HG03135 (cell line): ENCODE measurements at regions not wholly inside any gene's neighbourhood (a gene's known extent, or its start where the extent isn't known, plus 50 kb on each side); places are given as distances from the start of the nearest gene placed in this dataset.

Experiments used
- ATAC-seq: cut with Tn5 transposase; IDR thresholded peaks from one replicate; pipeline ENCODE4 v1.9.1; 2021; ENCODE audit warnings: mild to moderate bottlenecking, moderate library complexity; ENCODE audit not compliant: unreplicated experiment

DNA sequence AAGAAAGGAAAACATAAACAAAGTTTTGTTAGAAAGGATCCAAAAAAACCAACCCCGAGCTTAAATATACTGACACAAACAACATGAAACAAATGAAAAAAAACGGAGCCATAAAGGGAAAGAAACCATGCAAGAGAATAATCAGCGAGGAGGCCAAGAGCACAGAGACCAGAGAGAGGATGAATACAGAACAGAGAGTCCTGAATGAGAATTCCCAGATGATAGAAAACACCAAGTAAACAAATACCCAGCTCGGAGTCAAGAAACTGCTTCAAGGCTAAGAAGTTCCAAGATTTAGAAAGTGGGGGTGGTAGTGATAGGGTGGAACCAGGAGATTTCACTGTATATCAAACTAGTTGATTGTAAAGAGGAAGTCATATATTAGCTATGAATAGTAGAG, 313.3 kb downstream of the OSR1 start:
- no peak for ATAC-seq

- ATAC-seq: no peak
These were observed 314.5 kb downstream of the OSR1 start for GRCh38 chr2:19043893-19044292.

GRCh38 chr2:19041434-19042041, 316.9 kb downstream of the OSR1 start:
- no peak for ATAC-seq

DNA sequence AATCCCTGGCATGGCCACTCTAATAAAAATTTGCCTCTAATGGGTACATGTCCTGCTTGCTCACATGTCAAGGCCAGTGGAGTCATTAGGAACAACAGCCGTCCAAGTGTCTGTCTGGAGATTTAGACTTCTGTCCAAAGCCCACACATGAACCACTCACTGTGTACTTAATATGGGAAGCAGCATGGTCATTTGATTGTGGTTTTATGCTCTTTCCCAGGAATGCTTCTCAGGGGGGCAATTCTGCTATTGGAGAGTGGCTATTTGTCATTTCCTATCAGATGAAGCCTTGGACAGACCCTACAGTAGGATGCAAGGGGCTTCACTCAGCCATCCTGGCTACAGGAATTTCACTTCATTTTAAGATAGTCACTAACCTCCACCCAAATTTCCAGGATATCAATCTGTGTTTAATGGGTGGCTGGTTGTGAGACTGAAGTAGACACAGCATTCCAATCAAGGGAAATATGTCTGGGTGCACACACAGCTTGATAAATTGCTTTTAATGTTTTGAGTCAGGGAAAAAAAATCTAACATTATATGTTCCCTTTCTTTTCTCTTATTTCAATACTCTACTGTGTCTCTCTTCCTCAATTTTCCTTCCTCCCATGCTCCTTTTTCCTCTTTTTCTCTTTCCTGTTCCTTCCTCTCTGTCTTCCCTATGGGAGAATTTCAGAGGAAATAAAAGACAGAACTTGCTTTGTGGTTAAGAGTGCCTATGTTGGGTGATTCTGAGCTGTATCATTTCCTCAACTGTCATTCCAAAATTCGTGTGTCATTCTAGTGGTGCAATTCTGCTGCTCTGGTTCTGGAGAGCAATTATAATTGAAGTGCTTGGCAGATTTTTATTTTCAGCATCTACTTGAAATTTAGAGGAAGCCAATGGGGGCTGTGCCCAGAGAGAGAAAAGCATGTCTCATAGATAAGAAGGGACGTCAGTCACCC, 320.1 kb downstream of the OSR1 start:
- no peak for ATAC-seq

DNA sequence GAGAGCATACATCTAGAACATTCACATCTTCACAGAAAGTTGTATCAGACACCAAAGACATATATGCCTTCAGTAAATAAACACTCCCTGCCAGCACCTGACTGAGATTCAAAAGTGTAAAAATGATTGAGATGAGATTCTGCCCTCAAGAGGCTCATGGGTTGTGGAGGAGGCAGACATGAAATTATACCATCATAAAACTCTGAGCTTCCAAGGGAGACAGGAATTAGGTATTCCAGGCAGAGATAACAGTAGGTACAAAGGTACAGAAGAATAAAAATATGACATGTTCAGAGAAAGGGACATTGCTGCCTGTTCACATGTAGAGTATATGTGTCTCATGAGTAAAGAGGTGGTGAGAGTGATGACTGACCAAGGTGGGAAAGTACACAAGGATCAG, 322.3 kb downstream of the OSR1 start:
- ATAC-seq: no peak

DNA sequence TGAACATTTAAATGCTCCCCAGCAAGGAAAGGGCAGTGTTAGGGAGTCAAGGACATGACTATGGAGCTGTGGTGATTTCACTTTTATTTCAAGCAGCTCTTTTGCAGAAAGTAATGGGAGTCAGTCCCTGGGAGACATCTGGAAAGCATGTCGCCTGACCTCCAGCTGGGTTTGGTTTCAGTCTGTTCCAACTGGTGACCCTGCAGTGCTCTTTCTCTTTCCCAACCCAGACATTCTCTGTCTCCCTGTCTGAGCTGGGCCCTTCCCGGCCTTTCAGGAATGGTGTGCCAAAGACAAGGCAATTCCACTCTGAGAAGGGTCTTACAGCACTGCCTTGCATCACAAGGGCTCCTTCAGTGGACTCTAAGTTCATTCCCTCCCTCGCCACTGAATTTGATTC, 323.2 kb downstream of the OSR1 start:
- ATAC-seq: no peak

DNA sequence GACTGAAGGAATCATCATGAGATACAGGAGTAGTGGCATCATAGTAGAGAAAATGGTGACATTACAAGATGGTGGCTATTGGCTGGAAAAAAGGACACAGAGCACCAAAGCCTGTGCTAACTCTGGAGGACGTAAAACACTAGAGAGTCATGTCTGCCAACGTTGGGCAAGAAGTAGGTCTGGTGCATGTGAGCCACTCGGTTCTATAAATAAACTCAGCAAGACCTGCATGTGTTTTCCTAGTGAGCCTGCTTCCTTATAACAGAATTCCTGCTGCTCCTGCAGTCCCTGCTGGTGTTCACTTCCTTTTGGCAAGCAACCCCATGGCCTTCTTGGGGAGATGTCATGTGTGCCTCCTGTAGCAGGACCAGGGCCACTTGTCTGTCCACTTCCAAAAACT, 325.2 kb downstream of the OSR1 start:
- no peak for ATAC-seq

- ATAC-seq: no peak
These were observed 326.8 kb downstream of the OSR1 start for GRCh38 chr2:19031642-19032041.

DNA sequence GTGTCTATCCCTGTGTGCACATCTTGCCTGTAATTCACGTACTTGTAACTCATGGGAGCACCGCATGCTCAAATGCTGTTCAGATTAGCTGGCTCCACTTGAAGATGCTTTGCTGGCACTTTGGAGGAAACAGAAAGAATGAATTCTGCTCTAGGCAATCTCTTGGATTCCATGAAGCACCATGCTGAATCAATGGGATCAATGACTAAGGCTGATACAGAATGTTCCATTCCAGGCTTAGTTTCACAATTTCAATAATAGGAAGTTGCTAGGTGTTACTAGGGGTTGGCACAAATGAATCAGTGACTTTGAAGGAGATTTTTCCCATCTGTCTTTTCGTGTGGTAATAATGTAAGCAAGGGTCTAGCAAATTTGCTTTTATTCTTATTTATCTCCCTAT, 328.8 kb downstream of the OSR1 start:
- ATAC-seq: no peak

DNA sequence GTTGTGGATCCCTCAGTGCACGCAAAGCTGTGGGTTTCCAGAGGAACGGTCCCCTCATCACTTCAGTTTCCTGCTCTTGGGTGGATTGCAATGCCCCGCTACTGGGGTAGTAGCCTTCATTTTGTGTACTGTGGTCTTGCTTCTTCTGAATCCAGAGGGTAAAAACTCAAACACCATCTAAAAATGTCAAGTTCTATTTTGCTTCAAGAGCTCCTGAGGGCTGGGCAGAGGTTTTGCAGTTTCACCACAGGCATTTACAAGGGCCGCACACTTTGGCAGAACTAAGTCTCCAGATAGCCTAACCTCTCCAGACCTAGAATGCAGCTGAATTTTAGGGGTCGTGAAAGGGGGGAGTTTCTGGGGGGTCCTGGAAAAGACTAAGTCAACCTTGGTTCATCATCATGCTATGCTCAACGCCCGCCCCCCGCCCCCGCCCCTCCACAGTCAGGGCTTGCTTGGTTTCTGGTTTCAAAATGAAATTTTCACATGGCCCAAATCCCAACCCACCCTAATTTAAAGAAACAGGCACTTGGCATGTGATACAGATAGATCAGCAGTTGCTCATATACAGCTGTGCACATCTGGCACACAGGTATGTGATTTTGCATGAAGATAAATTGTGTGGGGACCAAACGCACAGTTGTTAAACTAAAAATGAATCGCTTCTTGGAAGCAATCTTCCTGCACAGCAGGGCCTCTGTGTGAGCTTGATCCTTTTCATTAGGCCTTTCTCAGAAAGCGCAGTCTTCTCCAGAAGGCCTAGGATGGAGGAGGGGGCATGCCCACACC, 329.6 kb downstream of the OSR1 start:
- ATAC-seq: no peak

- no peak for ATAC-seq
These were observed 330.8 kb downstream of the OSR1 start for GRCh38 chr2:19027626-19028025.

DNA sequence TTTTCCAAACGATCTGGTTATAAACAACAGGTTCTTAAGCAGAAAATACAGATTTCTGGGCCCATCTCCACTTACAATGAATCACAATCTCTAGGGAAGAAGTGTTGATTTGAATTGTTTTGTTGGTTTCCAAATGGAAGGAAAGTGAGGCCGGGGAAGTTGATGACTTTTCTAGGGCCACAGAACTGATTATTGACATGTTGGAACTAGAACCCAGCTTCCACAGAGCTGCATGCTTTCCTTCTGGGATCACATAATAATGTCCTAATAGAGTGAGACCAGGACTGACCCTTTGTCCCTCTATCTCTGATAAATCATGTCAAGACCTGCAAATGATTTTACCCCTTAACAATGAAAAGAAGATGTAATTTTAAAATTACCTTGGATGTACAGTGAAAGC, 332.2 kb downstream of the OSR1 start:
- no peak for ATAC-seq

GRCh38 chr2:19022334-19022733, 336.1 kb downstream of the OSR1 start:
- ATAC-seq: no peak

DNA sequence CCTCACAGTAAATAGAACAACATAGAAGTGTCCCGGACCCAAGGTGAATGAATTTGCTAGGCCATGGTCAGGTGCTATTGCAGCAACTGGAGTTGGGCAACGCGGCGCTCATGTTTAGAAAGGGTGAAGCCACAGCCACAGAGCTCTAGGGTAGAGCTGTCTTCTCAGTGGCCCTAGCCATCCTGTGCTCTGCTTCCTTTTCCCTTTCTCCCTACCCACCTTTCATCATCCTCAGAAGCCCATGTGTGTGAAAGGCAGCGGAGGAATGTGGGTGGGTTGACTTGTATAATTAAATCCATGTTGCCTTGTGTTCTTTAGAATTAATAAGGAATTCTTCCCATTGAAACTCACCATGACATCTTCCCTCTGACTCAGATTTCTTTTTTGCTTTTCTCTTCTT, 336.7 kb downstream of the OSR1 start:
- no peak for ATAC-seq

DNA sequence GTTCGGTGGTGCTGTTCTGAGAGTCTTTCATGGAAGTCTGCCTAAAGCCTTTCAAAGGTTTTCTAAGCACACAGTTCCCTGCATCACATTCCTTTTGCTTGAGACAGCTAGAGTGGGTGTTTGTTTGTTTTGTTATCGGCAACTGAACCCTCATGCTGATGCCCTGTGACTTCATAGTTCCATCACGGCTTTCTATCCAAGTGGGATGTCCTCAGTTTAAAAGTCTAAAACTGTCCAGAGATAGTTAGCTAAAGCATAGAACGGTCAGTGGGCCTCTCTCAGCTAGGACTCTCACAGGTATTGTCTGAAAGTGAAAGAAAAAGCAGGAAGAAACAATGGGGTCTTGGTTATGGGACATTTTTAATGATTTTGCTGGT, 337.3 kb downstream of the OSR1 start:
- ATAC-seq: no peak

DNA sequence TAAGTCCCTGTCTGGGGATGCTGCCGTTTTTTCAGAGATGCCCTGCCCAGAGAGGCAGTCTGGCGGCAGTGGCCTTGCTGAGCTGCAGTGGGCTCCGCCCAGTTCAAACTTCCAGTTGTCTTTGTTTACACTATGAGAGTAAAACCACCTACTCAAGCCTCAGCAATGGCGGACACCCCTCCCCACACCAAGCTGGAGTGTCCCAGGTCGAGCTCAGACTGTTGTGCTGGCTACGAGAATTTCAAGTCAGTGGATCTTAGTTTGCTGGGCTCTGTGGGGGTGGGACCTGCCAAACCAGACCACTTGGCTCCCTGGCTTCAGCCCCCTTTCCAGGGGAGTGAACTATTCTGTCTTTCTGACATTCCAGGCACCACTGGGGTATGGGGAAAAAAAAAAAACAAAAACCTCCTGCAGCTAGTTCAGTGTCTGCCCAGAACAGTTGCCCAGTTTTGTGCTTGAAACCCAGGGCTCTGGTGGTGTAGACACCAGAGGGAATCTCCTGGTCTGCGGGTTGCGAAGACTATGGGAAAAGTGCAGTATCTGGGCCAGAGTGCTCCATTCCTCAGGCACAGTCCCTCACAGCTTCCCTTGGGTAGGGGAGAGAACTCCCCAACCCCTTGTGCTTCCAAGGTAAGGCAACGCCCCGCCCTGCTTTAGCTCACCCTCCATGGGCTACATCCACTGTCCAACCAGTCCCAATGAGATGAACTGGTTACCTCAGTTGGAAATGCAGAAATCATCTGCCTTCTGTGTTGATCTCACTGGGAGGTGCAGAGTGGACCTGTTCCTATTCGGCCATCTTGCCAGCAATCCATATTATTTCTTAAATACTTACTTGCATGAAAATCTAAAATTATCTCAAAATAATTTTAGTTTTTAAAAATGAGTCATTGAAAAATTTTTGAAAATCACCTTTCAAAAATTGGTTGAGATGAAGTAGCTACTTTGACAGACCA, 338.0 kb downstream of the OSR1 start:
- no peak for ATAC-seq

DNA sequence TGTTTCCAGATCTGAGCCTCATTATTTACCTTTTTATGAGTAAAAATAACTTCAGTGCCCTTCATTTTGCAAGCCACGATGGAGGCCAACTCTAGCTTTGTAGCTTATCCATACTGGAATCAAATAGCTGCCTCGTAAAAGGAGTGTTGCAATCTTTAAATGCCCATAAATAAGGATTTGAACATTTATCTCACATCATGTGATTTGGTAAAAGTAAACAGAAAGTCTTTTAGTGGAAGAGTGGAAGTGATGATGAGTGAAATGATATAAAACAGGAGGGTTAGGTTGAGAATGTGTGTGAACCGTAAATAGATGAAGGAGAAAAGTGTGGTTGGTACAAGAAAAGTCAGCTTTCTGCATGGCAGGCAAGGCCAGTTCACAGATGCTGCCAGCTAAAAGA, 348.9 kb downstream of the OSR1 start:
- no peak for ATAC-seq

DNA sequence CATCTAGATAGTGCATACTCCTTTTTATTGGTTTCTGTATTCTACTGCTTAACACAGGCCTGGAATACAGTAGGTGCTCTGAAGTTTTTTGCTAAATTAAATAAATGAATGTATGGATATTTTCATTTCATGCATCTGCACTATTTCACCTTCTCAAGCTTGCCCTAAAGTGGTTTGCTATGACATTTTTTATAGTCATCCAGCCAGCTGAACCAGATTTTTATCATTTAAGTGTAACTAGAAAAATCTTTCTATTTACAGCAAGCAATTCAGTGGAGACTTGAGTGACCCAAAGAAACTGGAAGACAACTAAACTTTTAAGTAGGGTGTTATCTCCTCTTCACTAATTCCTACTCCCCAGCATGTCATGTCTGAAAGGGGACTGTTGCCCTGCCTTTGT, 354.9 kb downstream of the OSR1 start:
- ATAC-seq: no peak

- no peak for ATAC-seq
These were observed 357.6 kb downstream of the OSR1 start for GRCh38 chr2:19000776-19001175.

DNA sequence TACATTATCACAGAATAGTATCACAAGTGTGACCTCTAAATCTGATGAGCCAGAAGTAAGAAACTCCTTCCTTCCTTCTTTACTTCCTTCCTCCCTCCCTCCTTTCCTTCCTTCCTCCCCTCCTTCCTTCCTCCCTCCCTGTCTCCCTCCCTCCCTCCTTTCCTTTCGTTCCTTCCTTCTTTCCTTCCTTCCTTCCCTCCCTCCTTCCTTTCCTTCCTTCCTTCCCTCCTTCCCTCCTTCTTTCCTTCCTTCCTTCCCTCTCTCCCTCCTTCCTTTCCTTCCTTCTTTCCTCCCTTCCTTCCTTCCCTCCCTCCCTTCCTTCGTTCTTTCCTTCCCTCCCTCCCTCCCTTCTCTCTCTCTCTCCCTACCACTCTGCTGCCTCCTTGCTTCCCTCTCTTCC, 359.2 kb downstream of the OSR1 start:
- no peak for ATAC-seq

DNA sequence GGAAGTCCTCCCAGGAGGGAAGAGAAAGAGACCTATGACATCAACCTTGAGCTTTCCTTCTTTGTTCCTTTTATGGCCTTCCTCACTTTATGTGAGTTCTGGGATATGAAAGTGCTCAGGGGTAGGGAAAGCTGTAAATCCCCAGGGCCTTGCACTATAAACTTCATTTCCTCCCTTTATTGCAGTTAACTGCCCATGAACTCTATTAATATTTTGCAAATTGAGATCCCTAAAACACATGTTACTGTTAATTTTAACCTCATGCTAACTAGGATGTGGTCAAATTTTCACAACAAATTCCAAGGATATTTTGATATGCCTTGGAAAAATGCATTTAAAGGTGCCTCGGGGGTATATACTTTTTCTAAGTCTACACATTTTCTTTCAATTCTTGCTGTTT, 359.9 kb downstream of the OSR1 start:
- ATAC-seq: no peak
